H1 (cell line): ENCODE measurements at regions not wholly inside any gene's neighbourhood (a gene's known extent, or its start where the extent isn't known, plus 50 kb on each side); places are given as distances from the start of the nearest gene placed in this dataset.

Experiments
- CTCF ChIA-PET: fragments of 300-600 bp; sonication (Branson Sonifier 250); formaldehyde crosslinking; loops from one replicate; lab custom pipeline; 2021; ENCODE audit not compliant: partially characterized antibody; lab: Charles Lee
- POLR2A ChIA-PET: fragments of 300-600 bp; sonication (Branson Sonifier 250); formaldehyde crosslinking; loops from one replicate; lab custom pipeline; 2021; ENCODE audit warnings: inconsistent platforms; ENCODE audit not compliant: partially characterized antibody; lab: Charles Lee
- DNase-seq, 2 experiments: peaks; one replicate each; pipeline versions ENCODE4 v3.0.0 to v3.0.0-alpha.2; 2010 to 2022; ENCODE audit warnings: low spot score in 2 of 2, low read depth in 1 of 2, mixed read lengths in 1 of 2
- FAIRE-seq: peaks from 2 replicates; lab custom pipeline; 2011; peaks lifted over from hg19 to GRCh38; lab: Jason Lieb, UNC
- H2AFZ ChIP-seq: 2 replicates; pipeline ENCODE4 v1.8.1; 2012; ENCODE audit warnings: low read length, inconsistent platforms
- H2AK5ac ChIP-seq: 2 replicates; pipeline ENCODE4 v1.6.1; 2013; ENCODE audit warnings: low read depth, low read length
- H2BK120ac ChIP-seq: replicated peaks from 2 replicates; pipeline ENCODE3; 2013; ENCODE audit warnings: low read depth, low read length, inconsistent platforms
- H2BK12ac ChIP-seq: 2 replicates; pipeline ENCODE4 v1.6.1; 2013; ENCODE audit warnings: low read depth, low read length
- H2BK15ac ChIP-seq: 2 replicates; pipeline ENCODE4 v1.6.1; 2013; ENCODE audit warnings: low read length
- H2BK20ac ChIP-seq: 2 replicates; pipeline ENCODE4 v1.6.1; 2013; ENCODE audit warnings: low read length
- H2BK5ac ChIP-seq: 2 replicates; pipeline ENCODE4 v1.6.1; 2013; ENCODE audit warnings: low read depth, low read length
- H3K14ac ChIP-seq: 2 replicates; pipeline ENCODE4 v1.6.1; 2013; ENCODE audit warnings: inconsistent platforms; ENCODE audit not compliant: insufficient read length
- H3K18ac ChIP-seq: 2 replicates; pipeline ENCODE4 v1.6.1; 2013; ENCODE audit warnings: low read length; ENCODE audit errors: extremely low read depth
- H3K23ac ChIP-seq: 2 replicates; pipeline ENCODE4 v1.6.1; 2013; ENCODE audit warnings: inconsistent platforms; ENCODE audit not compliant: insufficient read length
- H3K23me2 ChIP-seq: 2 replicates; pipeline ENCODE4 v1.6.1; 2013; ENCODE audit warnings: low read depth, low read length
- H3K27ac ChIP-seq: 2 replicates; pipeline ENCODE4 v1.6.1; 2011; ENCODE audit warnings: low read depth, low read length, inconsistent platforms
- H3K27me3 ChIP-seq, 4 experiments: replicated peaks in 1 of 4; 1 replicate in 1 of 4; 2 replicates in 3 of 4; pipeline versions ENCODE4 v1.6.1 to v1.8.1; 2011 to 2013; ENCODE audit warnings: low read length in 3 of 4, mild to moderate bottlenecking in 3 of 4, inconsistent platforms in 2 of 4, mixed read lengths in 2 of 4, moderate library complexity in 1 of 4; ENCODE audit not compliant: control insufficient read depth in 3 of 4, insufficient read depth in 3 of 4; ENCODE audit errors: extremely low read depth in 1 of 4
- H3K36me3 ChIP-seq, 4 experiments: 2 replicates each; pipeline versions ENCODE4 v1.6.1 to v1.8.1; 2011 to 2013; ENCODE audit warnings: mild to moderate bottlenecking in 4 of 4, low read length in 3 of 4, moderate library complexity in 2 of 4, control low read depth in 1 of 4, inconsistent platforms in 1 of 4; ENCODE audit not compliant: insufficient read depth in 4 of 4, control insufficient read depth in 2 of 4
- H3K4ac ChIP-seq: replicated peaks from 2 replicates; pipeline ENCODE3; 2013; ENCODE audit warnings: low read length, low read depth, mixed read lengths, inconsistent platforms; ENCODE audit not compliant: insufficient read length
- H3K4me1 ChIP-seq, 4 experiments: replicated peaks in 1 of 4; 1 replicate in 1 of 4; 2 replicates in 3 of 4; pipeline versions ENCODE4 v1.6.1 to v1.8.1; 2011 to 2013; ENCODE audit warnings: low read length in 3 of 4, inconsistent platforms in 2 of 4, mixed read lengths in 1 of 4; ENCODE audit not compliant: insufficient read depth in 4 of 4, control insufficient read depth in 3 of 4
- H3K4me2 ChIP-seq, 2 experiments: 2 replicates each; pipeline versions ENCODE4 v1.6.1 to v1.8.1; 2011 to 2013; ENCODE audit warnings: low read depth in 2 of 2, low read length in 2 of 2, control low read depth in 1 of 2, inconsistent platforms in 1 of 2, mild to moderate bottlenecking in 1 of 2; ENCODE audit not compliant: insufficient read depth in 1 of 2
- H3K4me3 ChIP-seq, 4 experiments: fragments of 200-600, 300-600 bp in 1 of 4; sonication (generic), shearing (Covaris generic), sonication (Bioruptor Twin) in 1 of 4; 2 replicates each; pipeline versions ENCODE4 v1.5.1 to v1.8.1; 2011 to 2016; ENCODE audit warnings: low read length in 4 of 4, low read depth in 3 of 4, control low read depth in 2 of 4, inconsistent platforms in 2 of 4, mild to moderate bottlenecking in 2 of 4, mixed read lengths in 1 of 4, moderate library complexity in 1 of 4; ENCODE audit not compliant: insufficient read depth in 2 of 4; ENCODE audit errors: extremely low read depth in 1 of 4
- H3K56ac ChIP-seq: replicated peaks from 2 replicates; pipeline ENCODE3; 2013; ENCODE audit warnings: low read depth, mild to moderate bottlenecking, mixed read lengths, low read length, inconsistent platforms; ENCODE audit not compliant: insufficient read length
- H3K79me1 ChIP-seq: 2 replicates; pipeline ENCODE4 v1.6.1; 2013; ENCODE audit warnings: low read depth, low read length, control low read depth
- H3K79me2 ChIP-seq, 2 experiments: 2 replicates each; pipeline versions ENCODE4 v1.6.1 to v1.8.1; 2012 to 2013; ENCODE audit warnings: low read length in 2 of 2, mild to moderate bottlenecking in 2 of 2, inconsistent platforms in 1 of 2; ENCODE audit not compliant: insufficient read depth in 2 of 2, control insufficient read depth in 1 of 2
- H3K9ac ChIP-seq, 4 experiments: replicated peaks in 1 of 4; 1 replicate in 1 of 4; 2 replicates in 3 of 4; pipeline versions ENCODE4 v1.6.1 to v1.8.1; 2011 to 2013; ENCODE audit warnings: low read depth in 3 of 4, low read length in 3 of 4, control low read depth in 2 of 4, mild to moderate bottlenecking in 2 of 4, moderate library complexity in 2 of 4, inconsistent platforms in 1 of 4; ENCODE audit errors: extremely low read depth in 1 of 4
- H3K9me3 ChIP-seq, 2 experiments: 2 replicates each; pipeline versions ENCODE4 v1.6.1 to v1.8.1; 2012 to 2013; ENCODE audit warnings: mild to moderate bottlenecking in 2 of 2, moderate library complexity in 2 of 2, control low read depth in 1 of 2, inconsistent platforms in 1 of 2, low read depth in 1 of 2, low read length in 1 of 2, mixed read lengths in 1 of 2; ENCODE audit not compliant: insufficient read depth in 2 of 2
- H4K20me1 ChIP-seq, 2 experiments: replicated peaks in 1 of 2; 2 replicates each; pipeline versions ENCODE3 to v1.8.1; 2011 to 2013; ENCODE audit warnings: inconsistent platforms in 2 of 2, low read length in 2 of 2, mild to moderate bottlenecking in 1 of 2; ENCODE audit not compliant: insufficient read depth in 2 of 2, control insufficient read depth in 1 of 2
- H4K5ac ChIP-seq: 2 replicates; pipeline ENCODE4 v1.6.1; 2013; ENCODE audit warnings: low read length, low read depth, mixed read lengths, inconsistent platforms; ENCODE audit not compliant: insufficient read length
- H4K8ac ChIP-seq: 2 replicates; pipeline ENCODE4 v1.8.0; 2013; ENCODE audit warnings: mild to moderate bottlenecking, moderate library complexity, low read length, inconsistent platforms; ENCODE audit not compliant: insufficient read depth; ENCODE audit errors: extremely low read depth
- H4K91ac ChIP-seq: replicated peaks from 2 replicates; pipeline ENCODE3; 2013; ENCODE audit warnings: low read length, mixed read lengths, inconsistent platforms; ENCODE audit not compliant: insufficient read length
- BRCA1 ChIP-seq: IDR thresholded peaks from 2 replicates; pipeline ENCODE4 v1.6.1; 2012; ENCODE audit warnings: low read depth, low read length, improper control_type of control experiment
- E2F6 ChIP-seq: IDR thresholded peaks from 2 replicates; pipeline ENCODE4 v1.6.1; 2012; ENCODE audit warnings: inconsistent platforms
- EP300 ChIP-seq, 2 experiments: IDR thresholded peaks; 1 replicate in 1 of 2; 2 replicates in 1 of 2; pipeline ENCODE4 v1.6.1; 2011 to 2012; ENCODE audit warnings: low read depth in 2 of 2, low read length in 2 of 2, mild to moderate bottlenecking in 2 of 2, borderline replicate concordance in 1 of 2, inconsistent platforms in 1 of 2, moderate library complexity in 1 of 2
- MAFK ChIP-seq: IDR thresholded peaks from 2 replicates; pipeline ENCODE4 v1.6.1; 2012; ENCODE audit warnings: low read depth, mild to moderate bottlenecking, improper control_type of control experiment, low read length
- PHF8 ChIP-seq: fragments of 200-600 bp; sonication (generic); conservative IDR thresholded peaks from 2 replicates; pipeline ENCODE4 v1.7.1; 2012; ENCODE audit warnings: low read depth, mild to moderate bottlenecking, inconsistent platforms, low read length, moderate library complexity
- POLR2A ChIP-seq, 2 experiments: IDR thresholded peaks; 1 replicate in 1 of 2; 2 replicates in 1 of 2; pipeline ENCODE4 v1.6.1; 2011; ENCODE audit warnings: low read depth in 2 of 2, low read length in 2 of 2, mild to moderate bottlenecking in 2 of 2; ENCODE audit errors: control extremely low read depth in 1 of 2
- POU5F1 ChIP-seq: IDR thresholded peaks from 2 replicates; pipeline ENCODE4 v1.6.1; 2011; ENCODE audit warnings: low read depth, mild to moderate bottlenecking, low read length, moderate library complexity
- RNF2 ChIP-seq: fragments of 200-900, 300-1000 bp; sonication (generic); IDR thresholded peaks from 2 replicates; pipeline ENCODE4 v1.7.1; 2016; ENCODE audit warnings: borderline replicate concordance, low read depth, mild to moderate bottlenecking, antibody characterized with exemption, low read length; ENCODE audit not compliant: poor library complexity, severe bottlenecking; ENCODE audit errors: missing control alignments
- SIX5 ChIP-seq: IDR thresholded peaks from 2 replicates; pipeline ENCODE4 v1.6.1; 2011; ENCODE audit warnings: mild to moderate bottlenecking, low read depth, low read length
- SUZ12 ChIP-seq: fragments of 200-600 bp; sonication (generic); IDR thresholded peaks from 2 replicates; pipeline ENCODE4 v1.6.1; 2012; ENCODE audit warnings: mild to moderate bottlenecking, inconsistent platforms, low read length, moderate library complexity, mixed read lengths
- TAF1 ChIP-seq: IDR thresholded peaks from 2 replicates; pipeline ENCODE4 v1.6.1; 2011; ENCODE audit warnings: mild to moderate bottlenecking, low read depth, low read length
- TAF7 ChIP-seq: optimal IDR thresholded peaks from 2 replicates; pipeline ENCODE3; 2011; ENCODE audit warnings: low read depth, mild to moderate bottlenecking, inconsistent platforms, low read length, moderate library complexity, borderline replicate concordance
- USF2 ChIP-seq: IDR thresholded peaks from 2 replicates; pipeline ENCODE4 v1.6.1; 2011; ENCODE audit warnings: low read length, improper control_type of control experiment
- WGBS, 2 experiments: shearing (Covaris generic) in 1 of 2; methylation state at CpG; one replicate each; pipeline versions ENCODE4 v1.1.6 to v1.1.7; 2013 to 2015; ENCODE audit warnings: low lambda C conversion rate in 2 of 2, mixed read lengths in 2 of 2, inconsistent platforms in 1 of 2, low coverage in 1 of 2, missing lambda C conversion rate in 1 of 2; ENCODE audit not compliant: insufficient replicate concordance in 2 of 2, insufficient coverage in 1 of 2, insufficient read length in 1 of 2; ENCODE audit errors: extremely low coverage in 1 of 2, missing lambda C conversion rate in 1 of 2; 5-methylcytosine and 5-hydroxymethylcytosine counted together

GRCh38 chr10:8665322-8665721 is 610.8 kb downstream of the GATA3 start:
- Histone ChIP-seq H3K23me2 (no peaks in the 10 kb centered on the region), H2AFZ (no peak overlapping the region; the same call in 1 of the 2 replicates), H3K79me1 (no peaks in the 10 kb centered on the region), H3K27ac (no peak overlapping the region), H2BK5ac (no peak overlapping the region), H3K14ac (no peak overlapping the region), H2BK15ac (no peak overlapping the region), H2BK20ac (no peak overlapping the region), H3K56ac (no peak overlapping the region), H3K9ac (no peak overlapping the region), H4K91ac (no peak overlapping the region), H3K4me3 (no peak overlapping the region), H3K36me3 (no peaks in the 10 kb centered on the region), H2BK120ac (no peak overlapping the region), H3K9me3 (peaks cover 0 to 3% of the 10 kb centered on the region in 2 experiments; a peak in 1 of 4 replicates), H3K18ac (no peak overlapping the region), H3K4ac (no peak overlapping the region), H2BK12ac (no peak overlapping the region), H3K4me1 (no peaks in the 10 kb centered on the region), H4K8ac (no peak overlapping the region), H4K20me1 (no peaks in the 10 kb centered on the region), H3K4me2 (no peak overlapping the region), H4K5ac (no peak overlapping the region), H3K23ac (no peak overlapping the region), H3K79me2 (no peaks in the 10 kb centered on the region), H3K27me3 (no peaks in the 10 kb centered on the region), H2AK5ac (no peak overlapping the region)
- FAIRE-seq (no peak), DNase-seq (no peak)
- 93% methylated on average over 2 of the region's 2 CpGs; no CpG with 5 or more reads in 1 of the 2 experiments for WGBS, 2 experiments
- ChIA-PET POLR2A (no interaction called here), CTCF (no interaction called here)
- TF ChIP-seq SUZ12 (no peak), E2F6 (no peak), BRCA1 (no peak), USF2 (no peak), SIX5 (no peak), TAF7 (no peak), POLR2A (IDR thresholded peaks at IDR 0.05; ENCODE audit: control extremely low read depth in 1 of 2, low read depth in 2 of 2, low read length in 2 of 2) (no peak), PHF8 (no peak), TAF1 (no peak), RNF2 (no peak), POU5F1 (no peak), EP300 (IDR thresholded peaks at IDR 0.05; ENCODE audit: borderline replicate concordance in 1 of 2, low read depth in 2 of 2, low read length in 2 of 2) (no peak), MAFK (no peak)
